Astrocyte (in vitro differentiated cells and primary cell): ENCODE measurements at regions not wholly inside any gene's neighbourhood (a gene's known extent, or its start where the extent isn't known, plus 50 kb on each side); places are given as distances from the start of the nearest gene placed in this dataset.
A peak's percentile ranks its signal among the peaks of the same experiment; 100 is the strongest.

Experiments used
- DNase-seq: peaks from one replicate; pipeline ENCODE4 v3.0.0-alpha.2; 2010; ENCODE audit warnings: low read depth
- FAIRE-seq: peaks from 2 replicates; lab custom pipeline; 2011; peaks lifted over from hg19 to GRCh38; lab: Jason Lieb, UNC
- H2AFZ ChIP-seq: 2 replicates; pipeline ENCODE4 v1.6.0; 2012; ENCODE audit warnings: low read depth, low read length, inconsistent platforms
- H3K27ac ChIP-seq: 2 replicates; pipeline ENCODE4 v1.5.1; 2011; ENCODE audit warnings: low read depth, low read length, inconsistent platforms
- H3K27me3 ChIP-seq: 2 replicates; pipeline ENCODE4 v1.6.0; 2011; ENCODE audit warnings: low read length, inconsistent platforms; ENCODE audit not compliant: insufficient read depth
- H3K36me3 ChIP-seq: 2 replicates; pipeline ENCODE4 v1.5.1; 2011; ENCODE audit warnings: low read length, inconsistent platforms; ENCODE audit not compliant: insufficient read depth
- H3K4me1 ChIP-seq: 2 replicates; pipeline ENCODE4 v1.5.1; 2011; ENCODE audit warnings: low read length, inconsistent platforms; ENCODE audit not compliant: insufficient read depth
- H3K4me2 ChIP-seq: 2 replicates; pipeline ENCODE4 v1.6.0; 2012; ENCODE audit warnings: low read length, inconsistent platforms
- H3K4me3 ChIP-seq: 2 replicates; pipeline ENCODE4 v1.5.1; 2011; ENCODE audit warnings: low read depth, mild to moderate bottlenecking, low read length, inconsistent platforms; ENCODE audit not compliant: insufficient read depth
- H3K79me2 ChIP-seq: 2 replicates; pipeline ENCODE4 v1.6.0; 2012; ENCODE audit warnings: mild to moderate bottlenecking, low read length, inconsistent platforms; ENCODE audit not compliant: insufficient read depth
- H3K9ac ChIP-seq: 2 replicates; pipeline ENCODE4 v1.6.0; 2012; ENCODE audit warnings: mild to moderate bottlenecking, low read length, inconsistent platforms
- H3K9me3 ChIP-seq: 2 replicates; pipeline ENCODE4 v1.5.1; 2012; ENCODE audit warnings: low read depth, mild to moderate bottlenecking, low read length, inconsistent platforms; ENCODE audit not compliant: insufficient read depth
- H4K20me1 ChIP-seq: 2 replicates; pipeline ENCODE4 v1.6.0; 2012; ENCODE audit warnings: low read length, inconsistent platforms; ENCODE audit not compliant: insufficient read depth
- H3K27ac Mint-ChIP-seq: one replicate; pipeline ENCODE4 v1.8.0; 2021; ENCODE audit warnings: mild to moderate bottlenecking, mixed read lengths; ENCODE audit not compliant: unreplicated experiment
- H3K27me3 Mint-ChIP-seq: one replicate; pipeline ENCODE4 v1.8.0; 2021; ENCODE audit warnings: low read depth, mixed read lengths; ENCODE audit not compliant: unreplicated experiment
- H3K36me3 Mint-ChIP-seq: one replicate; pipeline ENCODE4 v1.8.0; 2021; ENCODE audit warnings: low read depth, mixed read lengths; ENCODE audit not compliant: unreplicated experiment
- H3K4me1 Mint-ChIP-seq: one replicate; pipeline ENCODE4 v1.8.0; 2021; ENCODE audit warnings: low read depth, mixed read lengths; ENCODE audit not compliant: unreplicated experiment
- H3K4me3 Mint-ChIP-seq: one replicate; pipeline ENCODE4 v1.8.0; 2021; ENCODE audit warnings: mild to moderate bottlenecking, moderate library complexity, mixed read lengths; ENCODE audit not compliant: unreplicated experiment
- H3K9me3 Mint-ChIP-seq: one replicate; pipeline ENCODE4 v1.8.0; 2021; ENCODE audit warnings: mild to moderate bottlenecking, mixed read lengths; ENCODE audit not compliant: unreplicated experiment
- EZH2 ChIP-seq: IDR thresholded peaks from 2 replicates; pipeline ENCODE4 v1.6.1; 2012; ENCODE audit warnings: mild to moderate bottlenecking, low read length, inconsistent platforms; ENCODE audit not compliant: insufficient read depth
- TF ChIP-seq, protein P1 (sequence below): IDR thresholded peaks from 2 replicates; pipeline ENCODE4 v1.5.1; 2011; ENCODE audit warnings: low read depth, mild to moderate bottlenecking, inconsistent platforms, low read length, moderate library complexity; ENCODE audit not compliant: insufficient read depth

GRCh38 chr2:163173591-163173990 lies 335.0 kb upstream of the KCNH7 start:
- H3K9me3 Mint-ChIP-seq, result no peaks in the 10 kb centered on the region
- no peak for FAIRE-seq

DNA sequence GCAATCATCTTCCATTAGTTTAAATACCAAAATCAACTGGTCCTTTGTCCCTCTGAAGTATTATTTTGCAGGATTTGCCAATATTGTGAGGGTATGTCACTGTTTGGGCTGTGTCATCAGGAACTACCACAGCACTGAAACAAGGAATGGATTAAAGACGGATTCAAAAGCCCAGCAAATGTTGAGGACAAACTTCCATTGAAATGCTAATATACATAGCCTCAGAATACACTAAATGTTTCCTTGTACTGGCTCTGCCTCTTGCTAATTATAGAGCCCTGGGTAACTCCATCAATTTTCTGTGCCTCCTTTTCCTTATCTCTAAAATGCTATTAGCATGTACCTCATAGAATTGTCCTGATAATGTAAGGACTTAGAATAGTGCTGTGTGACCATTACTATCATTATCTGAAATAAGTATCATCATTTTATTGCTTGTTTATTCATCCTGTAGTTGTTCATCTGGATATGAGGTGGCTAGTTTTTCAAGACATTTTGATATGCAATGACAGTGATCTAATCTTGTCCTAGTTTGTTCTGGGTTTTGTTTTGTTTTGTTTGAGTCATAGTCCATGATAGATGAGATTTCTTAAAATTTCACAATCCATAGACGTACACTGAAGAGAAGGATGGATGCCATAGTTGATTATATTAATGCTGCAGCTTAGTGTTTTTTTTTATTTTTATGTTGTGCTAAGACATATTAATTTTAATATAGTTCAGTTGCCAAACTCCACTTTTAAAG lies 333.4 kb upstream of the KCNH7 start:
- Mint-ChIP-seq H3K4me1 (no peaks in the 10 kb centered on the region), H3K4me3 (no peak overlapping the region), H3K36me3 (no peaks in the 10 kb centered on the region), H3K9me3 (no peaks in the 10 kb centered on the region), H3K27ac (no peak overlapping the region), H3K27me3 (no peaks in the 10 kb centered on the region)
- Histone ChIP-seq H3K27me3 (no peaks in the 10 kb centered on the region), H3K9me3 (no peaks in the 10 kb centered on the region), H2AFZ (no peak overlapping the region), H4K20me1 (no peaks in the 10 kb centered on the region), H3K4me3 (no peak overlapping the region), H3K9ac (no peak overlapping the region), H3K27ac (no peak overlapping the region), H3K79me2 (no peaks in the 10 kb centered on the region), H3K4me2 (no peak overlapping the region), H3K4me1 (no peaks in the 10 kb centered on the region), H3K36me3 (no peaks in the 10 kb centered on the region)
- DNase-seq (no peak), FAIRE-seq (no peak)
- TF ChIP-seq EZH2, result no peak
- TF ChIP-seq, protein P1, sequence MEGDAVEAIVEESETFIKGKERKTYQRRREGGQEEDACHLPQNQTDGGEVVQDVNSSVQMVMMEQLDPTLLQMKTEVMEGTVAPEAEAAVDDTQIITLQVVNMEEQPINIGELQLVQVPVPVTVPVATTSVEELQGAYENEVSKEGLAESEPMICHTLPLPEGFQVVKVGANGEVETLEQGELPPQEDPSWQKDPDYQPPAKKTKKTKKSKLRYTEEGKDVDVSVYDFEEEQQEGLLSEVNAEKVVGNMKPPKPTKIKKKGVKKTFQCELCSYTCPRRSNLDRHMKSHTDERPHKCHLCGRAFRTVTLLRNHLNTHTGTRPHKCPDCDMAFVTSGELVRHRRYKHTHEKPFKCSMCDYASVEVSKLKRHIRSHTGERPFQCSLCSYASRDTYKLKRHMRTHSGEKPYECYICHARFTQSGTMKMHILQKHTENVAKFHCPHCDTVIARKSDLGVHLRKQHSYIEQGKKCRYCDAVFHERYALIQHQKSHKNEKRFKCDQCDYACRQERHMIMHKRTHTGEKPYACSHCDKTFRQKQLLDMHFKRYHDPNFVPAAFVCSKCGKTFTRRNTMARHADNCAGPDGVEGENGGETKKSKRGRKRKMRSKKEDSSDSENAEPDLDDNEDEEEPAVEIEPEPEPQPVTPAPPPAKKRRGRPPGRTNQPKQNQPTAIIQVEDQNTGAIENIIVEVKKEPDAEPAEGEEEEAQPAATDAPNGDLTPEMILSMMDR, result no peak

More at GRCh38 chr2:163173591-163173990, 335.0 kb upstream of the KCNH7 start:
- Histone ChIP-seq H3K27me3 (no peaks in the 10 kb centered on the region), H3K4me1 (no peaks in the 10 kb centered on the region), H3K9me3 (no peaks in the 10 kb centered on the region), H3K36me3 (no peaks in the 10 kb centered on the region), H3K4me2 (no peak overlapping the region), H3K4me3 (no peak overlapping the region), H2AFZ (no peak overlapping the region), H4K20me1 (no peaks in the 10 kb centered on the region), H3K79me2 (no peaks in the 10 kb centered on the region), H3K27ac (no peak overlapping the region), H3K9ac (no peak overlapping the region)
- Mint-ChIP-seq H3K36me3 (no peaks in the 10 kb centered on the region), H3K4me3 (no peak overlapping the region), H3K27me3 (no peaks in the 10 kb centered on the region), H3K4me1 (no peaks in the 10 kb centered on the region), H3K27ac (no peak overlapping the region)
- TF ChIP-seq, protein P1, result no peak
- TF ChIP-seq EZH2, result no peak
- DNase-seq, result no peak

- Mint-ChIP-seq H3K4me3 (no peak overlapping the region), H3K27ac (no peak overlapping the region), H3K9me3 (no peaks in the 10 kb centered on the region), H3K36me3 (no peaks in the 10 kb centered on the region), H3K27me3 (no peaks in the 10 kb centered on the region), H3K4me1 (peaks cover 5% of the 10 kb centered on the region)
- DNase-seq (peak; percentile 68), FAIRE-seq (no peak)
- no peaks in the 10 kb centered on the region for H3K36me3 ChIP-seq
- peak overlapping the region; percentile 41 for H3K4me2 ChIP-seq
- H3K4me3 ChIP-seq, result no peak overlapping the region
- no peak overlapping the region for H3K9ac ChIP-seq
- H3K79me2 ChIP-seq, result no peaks in the 10 kb centered on the region
- no peak overlapping the region for H2AFZ ChIP-seq
- TF ChIP-seq, protein P1, result no peak
- TF ChIP-seq EZH2, result no peak
- no peaks in the 10 kb centered on the region for H4K20me1 ChIP-seq
- no peaks in the 10 kb centered on the region for H3K27me3 ChIP-seq
- no peaks in the 10 kb centered on the region for H3K9me3 ChIP-seq
- H3K27ac ChIP-seq, result no peak overlapping the region
- peaks cover 9% of the 10 kb centered on the region for H3K4me1 ChIP-seq
Observed at GRCh38 chr2:163157891-163158496, 319.4 kb upstream of the KCNH7 start.
